ENCODE measurements at regions not wholly inside any gene's neighbourhood (a gene's known extent, or its start where the extent isn't known, plus 50 kb on each side); places are given as distances from the start of the nearest gene placed in this dataset.

GRCh38 chr9:105984714-105985113 is 290.4 kb downstream of the TMEM38B start:
- TF ChIP-seq CTCF (IDR thresholded peaks at IDR 0.05; ENCODE audit: borderline replicate concordance, extremely low read depth, low read length, poor library complexity, severe bottlenecking) (no peak), EZH2 (IDR thresholded peaks at IDR 0.05; ENCODE audit: borderline replicate concordance, low read depth, low read length, severe bottlenecking) (no peak)

All from DND-41 (cell line).